T-cell (primary cell): ENCODE measurements at regions not wholly inside any gene's neighbourhood (a gene's known extent, or its start where the extent isn't known, plus 50 kb on each side); places are given as distances from the start of the nearest gene placed in this dataset.

Experiments
- ATAC-seq, 4 experiments: fragments of 200-7000 bp in 3 of 4; fragments of 150-1000 bp in 1 of 4; cut with Tn5 transposase; replicated peaks in 1 of 4; 1 replicate in 3 of 4; 2 replicates in 1 of 4; pipeline ENCODE4 v1.10.0; 2021; ENCODE audit warnings: moderate library complexity in 3 of 4, mild to moderate bottlenecking in 2 of 4, moderate number of reproducible peaks in 1 of 4
- CTCF ChIA-PET, 2 donors: fragments of 300-600 bp; sonication (Branson Sonifier 250); formaldehyde crosslinking; loops; one replicate each; lab custom pipeline; 2022; ENCODE audit warnings: antibody characterized with exemption in 2 of 2; lab: Charles Lee
- POLR2A ChIA-PET, 2 donors: fragments of 300-600 bp; sonication (Branson Sonifier 250); formaldehyde crosslinking; loops; one replicate each; lab custom pipeline; 2022; ENCODE audit warnings: antibody characterized with exemption in 2 of 2; lab: Charles Lee
- DNase-seq, 35 experiments: peaks; one replicate each; pipeline versions ENCODE4 v3.0.0 to v3.0.0-alpha.2; 2013 to 2023
- H3K27ac ChIP-seq: one replicate; pipeline ENCODE4 v1.5.1; 2013; ENCODE audit warnings: low read length
- H3K27me3 ChIP-seq, 2 experiments: replicated peaks in 1 of 2; 1 replicate in 1 of 2; 2 replicates in 1 of 2; pipeline versions ENCODE4 v1.6.1 to v1.7.0; 2013; ENCODE audit warnings: low read length in 1 of 2, mixed read lengths in 1 of 2; ENCODE audit not compliant: control insufficient read depth in 2 of 2, insufficient read depth in 2 of 2; ENCODE audit errors: extremely low read depth in 1 of 2
- H3K36me3 ChIP-seq, 2 donors: 1 replicate in 1 of 2; 2 replicates in 1 of 2; pipeline versions ENCODE4 v1.6.1 to v1.7.0; 2013; ENCODE audit warnings: low read length in 1 of 2; ENCODE audit not compliant: control insufficient read depth in 2 of 2, insufficient read depth in 1 of 2; ENCODE audit errors: extremely low read depth in 1 of 2
- H3K4me1 ChIP-seq, 2 experiments: 1 replicate in 1 of 2; 2 replicates in 1 of 2; pipeline versions ENCODE4 v1.6.1 to v1.7.0; 2013; ENCODE audit warnings: low read length in 2 of 2, mixed read lengths in 1 of 2; ENCODE audit not compliant: insufficient read depth in 2 of 2, control insufficient read depth in 1 of 2; ENCODE audit errors: extremely low read depth in 1 of 2
- H3K4me3 ChIP-seq, 2 donors: 1 replicate in 1 of 2; 2 replicates in 1 of 2; pipeline versions ENCODE4 v1.5.1 to v1.7.0; 2013; ENCODE audit warnings: mild to moderate bottlenecking in 2 of 2, low read length in 1 of 2, moderate library complexity in 1 of 2; ENCODE audit not compliant: control insufficient read depth in 1 of 2; ENCODE audit errors: extremely low read depth in 1 of 2
- H3K9me3 ChIP-seq: 2 replicates; pipeline ENCODE4 v1.7.0; 2013
- H3K27ac Mint-ChIP-seq, 2 donors: one replicate each; pipeline ENCODE4 v1.8.0; 2020 to 2021; ENCODE audit warnings: mild to moderate bottlenecking in 2 of 2, mixed read lengths in 2 of 2
- H3K27me3 Mint-ChIP-seq, 2 donors: one replicate each; pipeline ENCODE4 v1.8.0; 2021 to 2022; ENCODE audit warnings: mixed read lengths in 2 of 2
- H3K36me3 Mint-ChIP-seq: one replicate; pipeline ENCODE4 v1.8.0; 2021; ENCODE audit warnings: mixed read lengths
- H3K4me1 Mint-ChIP-seq, 3 donors: one replicate each; pipeline ENCODE4 v1.8.0; 2020 to 2022; ENCODE audit warnings: mixed read lengths in 3 of 3, mild to moderate bottlenecking in 1 of 3
- H3K4me3 Mint-ChIP-seq, 3 donors: one replicate each; pipeline ENCODE4 v1.8.0; 2020 to 2022; ENCODE audit warnings: mild to moderate bottlenecking in 3 of 3, mixed read lengths in 3 of 3, moderate library complexity in 3 of 3
- H3K9me3 Mint-ChIP-seq, 3 donors: one replicate each; pipeline ENCODE4 v1.8.0; 2020 to 2022; ENCODE audit warnings: mixed read lengths in 3 of 3
- WGBS: methylation state at CpG from one replicate; pipeline ENCODE4 v1.1.5; 2013; ENCODE audit warnings: missing lambda C conversion rate; ENCODE audit not compliant: insufficient coverage; 5-methylcytosine and 5-hydroxymethylcytosine counted together

DNA sequence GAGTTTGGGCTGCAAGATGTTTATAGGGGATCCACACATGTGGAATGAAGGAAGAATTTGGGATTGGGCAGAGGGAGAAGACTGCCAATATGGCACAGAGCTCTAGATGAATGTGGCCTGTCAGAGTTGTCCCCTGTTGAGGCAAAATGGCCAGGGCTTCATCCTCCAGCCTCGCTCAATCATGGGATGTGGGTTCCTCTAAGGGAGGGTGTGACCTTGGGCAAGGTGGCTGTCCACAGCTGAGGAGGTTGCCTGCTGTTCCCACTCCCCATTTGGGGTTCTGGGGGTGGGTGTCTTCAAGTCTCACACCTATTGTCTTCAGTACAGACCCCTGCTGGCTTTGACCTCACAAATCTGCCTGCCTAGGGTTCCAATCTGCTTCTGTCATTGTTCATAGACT lies 121.6 kb upstream of the FAM204A start:
- peaks cover 0 to 5% (median 0%) of the 10 kb centered on the region in 3 donors for H3K4me1 Mint-ChIP-seq
- Histone ChIP-seq H3K36me3 (no peaks in the 10 kb centered on the region), H3K9me3 (no peaks in the 10 kb centered on the region), H3K27me3 (peaks cover 0 to 12% of the 10 kb centered on the region in 2 experiments), H3K27ac (no peak overlapping the region), H3K4me3 (no peak overlapping the region), H3K4me1 (peaks cover 0 to 3% of the 10 kb centered on the region in 2 experiments)
- ChIA-PET POLR2A (no interaction called here), CTCF (no interaction called here)
- no peak for DNase-seq
- WGBS, result 60% methylated on average over 1 of the region's 1 CpG
- H3K36me3 Mint-ChIP-seq, result no peaks in the 10 kb centered on the region
- H3K27ac Mint-ChIP-seq, result no peak overlapping the region
- H3K9me3 Mint-ChIP-seq, result no peaks in the 10 kb centered on the region
- no peak for ATAC-seq
- no peak overlapping the region for H3K4me3 Mint-ChIP-seq
- peaks cover 26 to 38% of the 10 kb centered on the region in 2 donors for H3K27me3 Mint-ChIP-seq

GRCh38 chr10:118462401-118462800 lies 120.3 kb upstream of the FAM204A start:
- no CpG with 5 or more reads among the region's 1 CpG for WGBS
- DNase-seq (no peak), ATAC-seq (no peak)
- Histone ChIP-seq H3K9me3 (no peaks in the 10 kb centered on the region), H3K27ac (no peak overlapping the region), H3K27me3 (peaks cover 2 to 12% of the 10 kb centered on the region in 2 experiments), H3K4me3 (no peak overlapping the region), H3K4me1 (peaks cover 0 to 3% of the 10 kb centered on the region in 2 experiments), H3K36me3 (no peaks in the 10 kb centered on the region)
- no peak overlapping the region for H3K27ac Mint-ChIP-seq
- H3K27me3 Mint-ChIP-seq, result peaks cover 24 to 32% of the 10 kb centered on the region in 2 donors
- no peaks in the 10 kb centered on the region for H3K9me3 Mint-ChIP-seq
- ChIA-PET POLR2A (interaction anchor here in 1 of 2 donors (0.7 kb wide), 1 partner anchor 10 kb away, joined by 4 read pairs; no protein-coding TSS in a partner anchor), CTCF (interaction anchor here (0.7 to 0.9 kb wide), 2 partner anchors 11 to 964 kb away, joined by 3 read pairs; no protein-coding TSS in a partner anchor)
- no peaks in the 10 kb centered on the region for H3K36me3 Mint-ChIP-seq
- peaks cover 0 to 5% (median 0%) of the 10 kb centered on the region in 3 donors for H3K4me1 Mint-ChIP-seq
- no peak overlapping the region for H3K4me3 Mint-ChIP-seq

GRCh38 chr10:118459642-118460193 lies 117.6 kb upstream of the FAM204A start:
- Histone ChIP-seq H3K4me1 (peaks cover 0 to 3% of the 10 kb centered on the region in 2 experiments), H3K9me3 (no peaks in the 10 kb centered on the region), H3K36me3 (no peaks in the 10 kb centered on the region), H3K27ac (no peak overlapping the region), H3K27me3 (peaks cover 2 to 12% of the 10 kb centered on the region in 2 experiments), H3K4me3 (no peak overlapping the region)
- no peaks in the 10 kb centered on the region for H3K9me3 Mint-ChIP-seq
- peak overlapping the region; percentile 43 to 54 (median 50) for H3K4me3 Mint-ChIP-seq
- peaks cover 36 to 37% of the 10 kb centered on the region in 2 donors for H3K27me3 Mint-ChIP-seq
- CTCF ChIA-PET, result interaction anchor here (0.6 to 2.7 kb wide), 6 partner anchors 10 to 1560 kb away, joined by 4 to 13 read pairs (median 6); no protein-coding TSS in a partner anchor
- no peak overlapping the region for H3K27ac Mint-ChIP-seq
- peak; percentile 53 to 75 (median 58) for ATAC-seq
- H3K4me1 Mint-ChIP-seq, result peaks cover 0 to 5% (median 0%) of the 10 kb centered on the region in 3 donors
- no peaks in the 10 kb centered on the region for H3K36me3 Mint-ChIP-seq
- POLR2A ChIA-PET, result no interaction called here
- DNase-seq, result peak in 31 of 35 experiments; percentile 1 to 62 (median 21)
- 0% methylated on average over 6 of the region's 10 CpGs for WGBS

GRCh38 chr10:118458957-118459641 lies 117.0 kb upstream of the FAM204A start:
- DNase-seq, result no peak
- 43% methylated on average over 2 of the region's 10 CpGs for WGBS
- ATAC-seq, result no peak
- H3K27me3 ChIP-seq, result peaks cover 2 to 12% of the 10 kb centered on the region in 2 experiments
- H3K4me3 ChIP-seq, result no peak overlapping the region
- no peaks in the 10 kb centered on the region for H3K36me3 Mint-ChIP-seq
- no peak overlapping the region for H3K27ac Mint-ChIP-seq
- H3K36me3 ChIP-seq, result no peaks in the 10 kb centered on the region
- ChIA-PET POLR2A (no interaction called here), CTCF (interaction anchor here (0.6 to 2.7 kb wide), 9 partner anchors 9 to 1559 kb away, joined by 3 to 13 read pairs (median 5); no protein-coding TSS in a partner anchor)
- peaks cover 0 to 3% of the 10 kb centered on the region in 2 experiments for H3K4me1 ChIP-seq
- no peak overlapping the region for H3K27ac ChIP-seq
- H3K4me3 Mint-ChIP-seq, result peak overlapping the region; percentile 43 to 54 (median 50)
- no peaks in the 10 kb centered on the region for H3K9me3 Mint-ChIP-seq
- H3K9me3 ChIP-seq, result no peaks in the 10 kb centered on the region
- H3K4me1 Mint-ChIP-seq, result peaks cover 0 to 5% (median 0%) of the 10 kb centered on the region in 3 donors
- H3K27me3 Mint-ChIP-seq, result peaks cover 32 to 34% of the 10 kb centered on the region in 2 donors

DNA sequence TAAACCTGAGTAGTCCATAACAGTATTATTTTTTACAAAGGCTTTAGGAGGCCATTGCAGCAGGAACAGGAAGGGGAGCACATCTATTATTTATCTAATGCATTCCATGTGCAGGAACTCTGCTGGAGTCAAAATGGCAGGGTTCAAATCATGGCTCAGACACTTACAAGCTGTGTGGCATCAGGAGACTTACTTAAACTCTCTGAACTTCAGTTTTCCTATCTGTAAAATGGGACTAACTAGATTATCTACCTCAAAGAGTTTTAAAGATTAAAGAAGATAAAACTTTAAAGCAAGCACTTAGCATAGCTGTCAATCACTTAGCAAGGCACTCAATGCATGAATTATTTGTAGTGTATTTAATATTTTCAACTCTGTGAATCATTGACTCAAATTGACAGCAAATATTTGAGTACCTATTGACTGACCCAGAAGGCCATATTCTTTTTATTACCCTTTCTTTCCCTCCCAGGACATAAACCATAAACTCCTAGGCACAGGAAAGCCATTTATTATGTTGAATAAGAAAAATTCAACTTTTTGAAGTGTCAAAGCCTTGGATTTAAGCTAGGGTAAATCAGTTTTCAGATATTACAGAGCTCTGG lies 115.8 kb upstream of the FAM204A start:
- Mint-ChIP-seq H3K9me3 (no peaks in the 10 kb centered on the region), H3K4me1 (peaks cover 0 to 5% (median 0%) of the 10 kb centered on the region in 3 donors), H3K27ac (no peak overlapping the region), H3K4me3 (no peak overlapping the region), H3K27me3 (peaks cover 26 to 29% of the 10 kb centered on the region in 2 donors), H3K36me3 (no peaks in the 10 kb centered on the region)
- POLR2A ChIA-PET, result no interaction called here
- H3K9me3 ChIP-seq, result no peaks in the 10 kb centered on the region
- H3K27me3 ChIP-seq, result peaks cover 2 to 3% of the 10 kb centered on the region in 2 experiments
- no peak for ATAC-seq
- H3K27ac ChIP-seq, result no peak overlapping the region
- H3K4me3 ChIP-seq, result no peak overlapping the region
- H3K36me3 ChIP-seq, result no peaks in the 10 kb centered on the region
- CTCF ChIA-PET, result interaction anchor here (0.6 to 1.9 kb wide), 4 partner anchors 14 to 1049 kb away, joined by 3 to 13 read pairs (median 3); no protein-coding TSS in a partner anchor
- DNase-seq, result no peak
- H3K4me1 ChIP-seq, result peaks cover 0 to 3% of the 10 kb centered on the region in 2 experiments

- Mint-ChIP-seq H3K4me1 (peaks cover 0 to 5% (median 0%) of the 10 kb centered on the region in 3 donors), H3K27ac (no peak overlapping the region), H3K9me3 (peaks cover 8 to 10% (median 10%) of the 10 kb centered on the region in 3 donors), H3K27me3 (peaks cover 14 to 30% of the 10 kb centered on the region in 2 donors), H3K4me3 (no peak overlapping the region), H3K36me3 (no peaks in the 10 kb centered on the region)
- no peak overlapping the region for H3K4me3 ChIP-seq
- DNase-seq (no peak), ATAC-seq (no peak)
- 57% methylated on average over 5 of the region's 6 CpGs for WGBS
- H3K9me3 ChIP-seq, result no peaks in the 10 kb centered on the region
- H3K27me3 ChIP-seq, result peaks cover 0 to 5% of the 10 kb centered on the region in 2 experiments
- H3K4me1 ChIP-seq, result peaks cover 0 to 3% of the 10 kb centered on the region in 2 experiments
- ChIA-PET POLR2A (no interaction called here), CTCF (interaction anchor here in 1 of 2 donors (1.3 kb wide), 1 partner anchor 958 kb away, joined by 3 read pairs; no protein-coding TSS in a partner anchor)
- H3K36me3 ChIP-seq, result no peaks in the 10 kb centered on the region
- no peak overlapping the region for H3K27ac ChIP-seq
These were observed 113.1 kb upstream of the FAM204A start for GRCh38 chr10:118455181-118455695.
